ENCODE measurements at regions not wholly inside any gene's neighbourhood (a gene's known extent, or its start where the extent isn't known, plus 50 kb on each side); places are given as distances from the start of the nearest gene placed in this dataset.
A peak's percentile ranks its signal among the peaks of the same experiment; 100 is the strongest.
"Not testable (repeated sequence)": the region's sequence is repeated elsewhere in the genome, so short reads cannot be mapped to it uniquely, and the experiment has no call there.

DNA sequence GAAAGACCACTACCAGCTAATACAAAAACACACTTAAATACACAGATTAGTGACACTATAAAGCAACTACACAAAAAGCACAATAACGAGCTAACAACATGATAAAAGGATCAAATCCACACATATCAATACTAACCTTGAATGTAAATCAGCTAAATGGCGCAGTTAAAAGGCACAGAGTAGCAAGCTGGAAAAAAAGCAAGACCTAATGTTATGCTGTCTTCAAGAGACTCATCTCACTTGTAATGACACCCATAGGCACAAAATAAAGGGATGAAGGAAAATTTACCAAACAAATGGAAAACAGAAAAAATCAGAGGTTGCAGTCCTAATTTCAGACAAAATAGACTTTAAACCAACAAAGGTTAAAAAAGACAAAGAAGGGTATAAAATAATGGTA, 86.3 kb downstream of the NUS1 start:
- no peak for DNase-seq (ENCODE audit: low read depth)
- H3K4me3 ChIP-seq (ENCODE audit: low read length): no peak overlapping the region
- TF ChIP-seq, protein P1, sequence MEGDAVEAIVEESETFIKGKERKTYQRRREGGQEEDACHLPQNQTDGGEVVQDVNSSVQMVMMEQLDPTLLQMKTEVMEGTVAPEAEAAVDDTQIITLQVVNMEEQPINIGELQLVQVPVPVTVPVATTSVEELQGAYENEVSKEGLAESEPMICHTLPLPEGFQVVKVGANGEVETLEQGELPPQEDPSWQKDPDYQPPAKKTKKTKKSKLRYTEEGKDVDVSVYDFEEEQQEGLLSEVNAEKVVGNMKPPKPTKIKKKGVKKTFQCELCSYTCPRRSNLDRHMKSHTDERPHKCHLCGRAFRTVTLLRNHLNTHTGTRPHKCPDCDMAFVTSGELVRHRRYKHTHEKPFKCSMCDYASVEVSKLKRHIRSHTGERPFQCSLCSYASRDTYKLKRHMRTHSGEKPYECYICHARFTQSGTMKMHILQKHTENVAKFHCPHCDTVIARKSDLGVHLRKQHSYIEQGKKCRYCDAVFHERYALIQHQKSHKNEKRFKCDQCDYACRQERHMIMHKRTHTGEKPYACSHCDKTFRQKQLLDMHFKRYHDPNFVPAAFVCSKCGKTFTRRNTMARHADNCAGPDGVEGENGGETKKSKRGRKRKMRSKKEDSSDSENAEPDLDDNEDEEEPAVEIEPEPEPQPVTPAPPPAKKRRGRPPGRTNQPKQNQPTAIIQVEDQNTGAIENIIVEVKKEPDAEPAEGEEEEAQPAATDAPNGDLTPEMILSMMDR (IDR thresholded peaks at IDR 0.05; ENCODE audit: insufficient read depth, low read depth, low read length, missing control alignments): no peak

DNA sequence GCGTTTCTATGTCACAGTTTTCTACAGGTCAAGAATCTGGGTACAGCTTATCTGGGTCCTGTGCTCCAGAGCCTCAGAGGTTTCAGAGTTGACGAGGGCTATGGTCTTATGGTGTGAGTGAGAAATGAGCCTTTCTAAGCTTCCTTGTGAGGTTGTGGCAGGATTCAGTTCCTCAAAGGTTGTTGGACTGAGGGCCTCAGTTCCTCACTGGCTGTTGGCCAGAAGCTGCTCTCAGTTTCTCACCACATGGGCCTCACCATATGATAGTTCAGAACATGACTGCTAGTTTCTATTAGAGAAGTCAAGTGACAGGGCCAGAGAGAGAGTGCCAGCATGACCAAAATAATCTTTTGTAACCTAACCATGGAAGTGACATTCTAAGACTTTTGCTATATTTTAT, 96.1 kb downstream of the NUS1 start:
- TF ChIP-seq, protein P1 (IDR thresholded peaks at IDR 0.05; ENCODE audit: insufficient read depth, low read depth, low read length, missing control alignments): no peak
- no peak overlapping the region for H3K4me3 ChIP-seq (ENCODE audit: low read length)
- no peak for DNase-seq (ENCODE audit: low read depth)

DNA sequence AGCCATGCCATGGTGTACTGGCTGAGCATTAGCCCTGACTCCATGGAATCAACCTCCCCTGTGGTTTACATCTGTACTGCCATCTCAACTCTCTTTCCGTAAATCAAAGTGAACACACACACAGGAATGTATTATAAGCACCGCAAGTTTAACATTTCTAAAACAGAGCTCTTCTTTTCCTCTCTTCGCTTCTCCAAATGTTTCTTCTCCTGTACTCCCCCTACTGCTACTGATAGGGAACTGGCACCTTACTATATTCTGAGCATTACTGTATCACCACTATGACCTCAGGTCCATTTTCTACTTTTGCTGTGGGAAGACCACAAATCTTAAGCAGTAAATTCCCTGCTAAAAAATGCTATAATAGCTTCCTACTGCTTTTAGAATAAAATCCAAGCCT, 101.2 kb downstream of the NUS1 start:
- TF ChIP-seq, protein P1 (IDR thresholded peaks at IDR 0.05; ENCODE audit: insufficient read depth, low read depth, low read length, missing control alignments): peak; percentile 19
- DNase-seq (ENCODE audit: low read depth): no peak
- no peak overlapping the region for H3K4me3 ChIP-seq (ENCODE audit: low read length)

GRCh38 chr6:117781550-117781949, 106.3 kb downstream of the NUS1 start:
- no peak for DNase-seq (ENCODE audit: low read depth)
- H3K4me3 ChIP-seq (ENCODE audit: low read length): no peak overlapping the region

DNA sequence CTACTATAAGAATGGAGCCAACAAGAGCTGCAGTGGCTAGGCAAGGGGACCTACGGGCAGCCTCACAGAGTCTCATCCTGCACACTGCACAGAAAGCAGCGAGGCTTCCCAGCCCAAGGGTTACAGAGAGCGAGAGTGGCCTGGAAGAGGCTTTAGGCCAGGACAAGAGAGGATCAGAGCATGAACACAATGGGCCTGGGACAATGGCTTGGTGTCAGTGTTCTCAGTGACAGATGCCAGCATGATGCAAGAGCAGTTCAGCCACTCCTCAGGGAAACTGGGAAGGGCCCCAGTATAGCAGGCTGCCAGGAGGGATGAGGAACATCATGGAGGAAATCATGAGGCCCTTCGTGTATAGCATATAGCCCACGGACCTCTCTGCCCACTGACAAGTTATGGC, 108.0 kb downstream of the NUS1 start:
- no peak overlapping the region for H3K4me3 ChIP-seq (ENCODE audit: low read length)
- TF ChIP-seq, protein P1 (IDR thresholded peaks at IDR 0.05; ENCODE audit: insufficient read depth, low read depth, low read length, missing control alignments): no peak
- no peak for DNase-seq (ENCODE audit: low read depth)

More at GRCh38 chr6:117781550-117781949, 106.3 kb downstream of the NUS1 start:
- TF ChIP-seq, protein P1 (IDR thresholded peaks at IDR 0.05; ENCODE audit: insufficient read depth, low read depth, low read length, missing control alignments): no peak

DNA sequence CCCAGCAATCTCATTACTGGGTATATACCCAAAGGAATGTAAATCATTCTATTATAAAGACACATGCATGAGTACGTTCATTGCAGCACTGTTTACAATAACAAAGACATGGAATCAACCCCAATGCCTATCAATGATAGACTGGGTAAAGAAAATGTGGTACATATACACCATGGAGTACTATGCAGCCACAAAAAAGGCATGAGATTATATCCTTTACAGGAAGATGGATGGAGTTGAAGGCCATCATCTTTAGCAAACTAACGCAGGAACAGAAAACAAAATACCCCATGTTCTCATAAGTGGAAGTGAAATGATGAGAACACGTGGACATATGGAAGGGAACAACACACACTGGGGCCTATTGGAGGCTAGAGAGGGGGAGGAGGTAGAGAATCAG, 115.7 kb downstream of the NUS1 start:
- no peak overlapping the region for H3K4me3 ChIP-seq (ENCODE audit: low read length)
- DNase-seq (ENCODE audit: low read depth): no peak
- TF ChIP-seq, protein P1 (IDR thresholded peaks at IDR 0.05; ENCODE audit: insufficient read depth, low read depth, low read length, missing control alignments): no peak

- TF ChIP-seq, protein P1 (IDR thresholded peaks at IDR 0.05; ENCODE audit: insufficient read depth, low read depth, low read length, missing control alignments): no peak
- DNase-seq (ENCODE audit: low read depth): peak; percentile 72
- no peak overlapping the region for H3K4me3 ChIP-seq (ENCODE audit: low read length)
Observed at GRCh38 chr6:117795234-117795633, 111.8 kb upstream of the SLC35F1 start.

- H3K4me3 ChIP-seq (ENCODE audit: low read length); DNase-seq (ENCODE audit: low read depth): not testable (repeated sequence)
Observed at GRCh38 chr6:117798819-117799218, 108.2 kb upstream of the SLC35F1 start.

All from epithelial cell of esophagus (primary cell).